ENCODE measurements at regions not wholly inside any gene's neighbourhood (a gene's known extent, or its start where the extent isn't known, plus 50 kb on each side); places are given as distances from the start of the nearest gene placed in this dataset.
"Not testable (repeated sequence)": the region's sequence is repeated elsewhere in the genome, so short reads cannot be mapped to it uniquely, and the experiment has no call there.

GRCh38 chr5:26492906-26493459 is 545.4 kb downstream of the CDH9 start:
- TF ChIP-seq MYC (IDR thresholded peaks at IDR 0.05; ENCODE audit: low read depth, low read length): peak; percentile 42
- TF ChIP-seq POLR2A (IDR thresholded peaks at IDR 0.05; ENCODE audit: extremely low read depth, insufficient read length): no peak
- TF ChIP-seq CTCF (IDR thresholded peaks at IDR 0.05; ENCODE audit: low read depth, low read length): no peak
- TF ChIP-seq MAX (IDR thresholded peaks at IDR 0.05; ENCODE audit: low read depth, low read length): no peak
- peak; percentile 71 for DNase-seq (ENCODE audit: low read depth)
- H3K4me3 ChIP-seq (ENCODE audit: low read depth, low read length): no peak overlapping the region

GRCh38 chr5:26487553-26487952 is 550.8 kb downstream of the CDH9 start:
- DNase-seq (ENCODE audit: low read depth): peak; percentile 7
- TF ChIP-seq MYC (IDR thresholded peaks at IDR 0.05; ENCODE audit: low read depth, low read length): no peak
- H3K4me3 ChIP-seq (ENCODE audit: low read depth, low read length): no peak overlapping the region

GRCh38 chr5:26486631-26487030 is 551.8 kb downstream of the CDH9 start:
- DNase-seq (ENCODE audit: low read depth): no peak
- H3K4me3 ChIP-seq (ENCODE audit: low read depth, low read length): no peak overlapping the region
- no peak for TF ChIP-seq MAX (IDR thresholded peaks at IDR 0.05; ENCODE audit: low read depth, low read length)
- TF ChIP-seq MYC (IDR thresholded peaks at IDR 0.05; ENCODE audit: low read depth, low read length): no peak
- no peak for TF ChIP-seq CTCF (IDR thresholded peaks at IDR 0.05; ENCODE audit: low read depth, low read length)
- no peak for TF ChIP-seq POLR2A (IDR thresholded peaks at IDR 0.05; ENCODE audit: extremely low read depth, insufficient read length)

GRCh38 chr5:26485146-26485860 is 553.1 kb downstream of the CDH9 start:
- not testable (repeated sequence) for DNase-seq (ENCODE audit: low read depth); H3K4me3 ChIP-seq (ENCODE audit: low read depth, low read length)

- peak; percentile 77 for TF ChIP-seq MAX (IDR thresholded peaks at IDR 0.05; ENCODE audit: low read depth, low read length)
- peak; percentile 77 for TF ChIP-seq CTCF (IDR thresholded peaks at IDR 0.05; ENCODE audit: low read depth, low read length)
- no peak for TF ChIP-seq POLR2A (IDR thresholded peaks at IDR 0.05; ENCODE audit: extremely low read depth, insufficient read length)
- peak; percentile 22; the same call in 1 of the 2 replicates for TF ChIP-seq MYC (IDR thresholded peaks at IDR 0.05; ENCODE audit: low read depth, low read length)
- DNase-seq (ENCODE audit: low read depth): peak; percentile 64
- H3K4me3 ChIP-seq (ENCODE audit: low read depth, low read length): no peak overlapping the region
Observed at GRCh38 chr5:26482810-26483375, 555.5 kb downstream of the CDH9 start.

- no peak overlapping the region for H3K4me3 ChIP-seq (ENCODE audit: low read depth, low read length)
Observed at GRCh38 chr5:26482076-26482809, 556.1 kb downstream of the CDH9 start.

More at GRCh38 chr5:26482076-26482809, 556.1 kb downstream of the CDH9 start:
- no peak for DNase-seq (ENCODE audit: low read depth)
- TF ChIP-seq MAX (IDR thresholded peaks at IDR 0.05; ENCODE audit: low read depth, low read length) (no peak), CTCF (IDR thresholded peaks at IDR 0.05; ENCODE audit: low read depth, low read length) (no peak), MYC (IDR thresholded peaks at IDR 0.05; ENCODE audit: low read depth, low read length) (no peak), POLR2A (IDR thresholded peaks at IDR 0.05; ENCODE audit: extremely low read depth, insufficient read length) (no peak)

Data from NB4 (cell line).